Endothelial cell (in vitro differentiated cells): ENCODE measurements at regions not wholly inside any gene's neighbourhood (a gene's known extent, or its start where the extent isn't known, plus 50 kb on each side); places are given as distances from the start of the nearest gene placed in this dataset.

Experiments
- DNase-seq: peaks from one replicate; pipeline ENCODE4 v3.0.0; 2021; ENCODE audit warnings: low spot score
- H3K27ac Mint-ChIP-seq: one replicate; pipeline ENCODE4 v1.8.0; 2021; ENCODE audit warnings: mixed read lengths, inconsistent platforms; ENCODE audit not compliant: unreplicated experiment
- H3K27me3 Mint-ChIP-seq: one replicate; pipeline ENCODE4 v1.8.0; 2021; ENCODE audit warnings: mild to moderate bottlenecking, moderate library complexity, mixed read lengths, inconsistent platforms; ENCODE audit not compliant: unreplicated experiment
- H3K36me3 Mint-ChIP-seq: one replicate; pipeline ENCODE4 v1.8.0; 2021; ENCODE audit warnings: mild to moderate bottlenecking, low read depth, mixed read lengths, inconsistent platforms; ENCODE audit not compliant: unreplicated experiment
- H3K4me1 Mint-ChIP-seq: one replicate; pipeline ENCODE4 v1.8.0; 2021; ENCODE audit warnings: mild to moderate bottlenecking, mixed read lengths, inconsistent platforms; ENCODE audit not compliant: unreplicated experiment
- H3K4me3 Mint-ChIP-seq: one replicate; pipeline ENCODE4 v1.8.0; 2021; ENCODE audit warnings: mild to moderate bottlenecking, mixed read lengths, inconsistent platforms; ENCODE audit not compliant: unreplicated experiment
- H3K9me3 Mint-ChIP-seq: one replicate; pipeline ENCODE4 v1.8.0; 2021; ENCODE audit warnings: mixed read lengths, inconsistent platforms; ENCODE audit not compliant: unreplicated experiment
- TF ChIP-seq, protein P1 (sequence below): fragments of 200-600 bp; sonication (generic); IDR thresholded peaks from one replicate; pipeline ENCODE4 v1.5.0; 2021; ENCODE audit warnings: antibody characterized with exemption; ENCODE audit not compliant: unreplicated experiment

DNA sequence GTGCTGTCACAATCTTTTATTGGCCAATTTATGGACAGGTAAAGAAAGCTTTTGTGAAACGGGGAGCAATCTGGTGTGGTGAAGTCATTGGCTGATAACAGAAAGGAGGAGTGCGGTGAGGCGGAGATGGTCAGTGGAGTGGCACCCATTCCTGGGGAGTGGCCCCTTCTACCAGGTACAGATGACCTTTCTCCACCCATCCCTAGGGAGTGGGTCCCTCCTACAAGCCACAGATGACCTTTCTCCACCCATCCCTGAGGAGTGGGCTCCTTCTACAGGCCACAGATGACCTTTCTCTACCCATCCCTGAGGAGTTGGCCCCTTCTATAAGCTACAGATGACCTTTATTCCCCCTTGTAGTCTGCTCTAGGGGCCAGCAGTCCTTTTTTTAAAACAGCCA is 267.6 kb upstream of the IRX2 start:
- DNase-seq: no peak
- H3K4me3 Mint-ChIP-seq: no peak overlapping the region
- H3K4me1 Mint-ChIP-seq: no peaks in the 10 kb centered on the region
- no peaks in the 10 kb centered on the region for H3K9me3 Mint-ChIP-seq
- peaks cover 4% of the 10 kb centered on the region for H3K36me3 Mint-ChIP-seq
- H3K27ac Mint-ChIP-seq: no peak overlapping the region
- TF ChIP-seq, protein P1, sequence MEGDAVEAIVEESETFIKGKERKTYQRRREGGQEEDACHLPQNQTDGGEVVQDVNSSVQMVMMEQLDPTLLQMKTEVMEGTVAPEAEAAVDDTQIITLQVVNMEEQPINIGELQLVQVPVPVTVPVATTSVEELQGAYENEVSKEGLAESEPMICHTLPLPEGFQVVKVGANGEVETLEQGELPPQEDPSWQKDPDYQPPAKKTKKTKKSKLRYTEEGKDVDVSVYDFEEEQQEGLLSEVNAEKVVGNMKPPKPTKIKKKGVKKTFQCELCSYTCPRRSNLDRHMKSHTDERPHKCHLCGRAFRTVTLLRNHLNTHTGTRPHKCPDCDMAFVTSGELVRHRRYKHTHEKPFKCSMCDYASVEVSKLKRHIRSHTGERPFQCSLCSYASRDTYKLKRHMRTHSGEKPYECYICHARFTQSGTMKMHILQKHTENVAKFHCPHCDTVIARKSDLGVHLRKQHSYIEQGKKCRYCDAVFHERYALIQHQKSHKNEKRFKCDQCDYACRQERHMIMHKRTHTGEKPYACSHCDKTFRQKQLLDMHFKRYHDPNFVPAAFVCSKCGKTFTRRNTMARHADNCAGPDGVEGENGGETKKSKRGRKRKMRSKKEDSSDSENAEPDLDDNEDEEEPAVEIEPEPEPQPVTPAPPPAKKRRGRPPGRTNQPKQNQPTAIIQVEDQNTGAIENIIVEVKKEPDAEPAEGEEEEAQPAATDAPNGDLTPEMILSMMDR: no peak
- no peaks in the 10 kb centered on the region for H3K27me3 Mint-ChIP-seq

DNA sequence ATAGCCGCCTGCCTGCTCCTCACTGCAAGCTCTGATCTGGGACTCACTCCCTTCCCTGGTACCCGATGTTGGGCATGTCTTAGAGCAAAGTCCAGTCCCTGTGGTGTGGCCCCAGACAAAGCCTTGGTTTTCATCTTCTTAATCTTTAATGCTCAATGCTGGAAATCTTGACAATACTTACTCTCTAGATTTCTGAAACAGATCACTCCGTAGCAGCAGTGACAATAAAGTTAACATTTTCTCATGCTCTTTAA is 260.2 kb upstream of the IRX2 start:
- Mint-ChIP-seq H3K4me1 (no peaks in the 10 kb centered on the region), H3K9me3 (no peaks in the 10 kb centered on the region), H3K27ac (no peak overlapping the region), H3K27me3 (no peaks in the 10 kb centered on the region), H3K4me3 (no peak overlapping the region), H3K36me3 (no peaks in the 10 kb centered on the region)
- no peak for DNase-seq
- TF ChIP-seq, protein P1: no peak

DNA sequence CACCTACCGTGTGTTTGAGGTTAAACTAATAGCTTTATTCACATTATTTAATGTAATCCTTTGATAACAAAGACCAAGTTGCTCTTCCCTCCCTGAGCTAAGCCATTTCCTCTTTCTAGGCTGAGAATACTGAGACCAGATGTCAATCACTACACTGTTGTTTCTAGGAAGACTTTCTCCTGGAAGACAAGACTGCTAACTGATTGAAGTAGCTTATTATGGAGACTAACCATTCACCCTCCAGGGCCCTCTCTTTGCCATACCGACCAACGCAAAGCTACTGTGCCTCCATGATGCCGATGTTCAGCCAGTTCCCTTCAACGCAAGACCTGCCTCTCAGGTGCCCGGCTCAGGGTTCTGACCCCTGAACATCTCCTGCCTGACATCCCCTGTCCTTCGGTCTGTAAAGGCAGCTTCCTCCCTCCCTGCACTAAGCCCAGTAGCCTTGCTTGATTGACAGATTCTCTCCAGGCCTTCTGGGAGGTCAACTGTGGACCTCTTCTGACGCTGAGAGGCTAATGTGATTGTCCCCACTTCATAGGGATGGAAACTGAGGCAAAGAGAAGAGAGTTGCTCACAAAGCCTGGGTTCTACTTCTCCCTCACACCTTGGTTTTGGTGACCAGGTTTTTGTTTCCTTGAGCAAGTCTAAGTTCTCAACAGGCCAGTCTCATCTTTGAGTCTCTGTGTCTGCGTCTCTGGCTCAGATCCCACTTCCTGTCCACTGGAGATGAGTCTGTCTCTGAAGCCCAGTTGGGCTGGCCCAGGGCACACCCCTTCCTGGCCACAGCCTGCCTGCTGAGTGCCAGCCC is 259.7 kb upstream of the IRX2 start:
- DNase-seq: no peak

DNA sequence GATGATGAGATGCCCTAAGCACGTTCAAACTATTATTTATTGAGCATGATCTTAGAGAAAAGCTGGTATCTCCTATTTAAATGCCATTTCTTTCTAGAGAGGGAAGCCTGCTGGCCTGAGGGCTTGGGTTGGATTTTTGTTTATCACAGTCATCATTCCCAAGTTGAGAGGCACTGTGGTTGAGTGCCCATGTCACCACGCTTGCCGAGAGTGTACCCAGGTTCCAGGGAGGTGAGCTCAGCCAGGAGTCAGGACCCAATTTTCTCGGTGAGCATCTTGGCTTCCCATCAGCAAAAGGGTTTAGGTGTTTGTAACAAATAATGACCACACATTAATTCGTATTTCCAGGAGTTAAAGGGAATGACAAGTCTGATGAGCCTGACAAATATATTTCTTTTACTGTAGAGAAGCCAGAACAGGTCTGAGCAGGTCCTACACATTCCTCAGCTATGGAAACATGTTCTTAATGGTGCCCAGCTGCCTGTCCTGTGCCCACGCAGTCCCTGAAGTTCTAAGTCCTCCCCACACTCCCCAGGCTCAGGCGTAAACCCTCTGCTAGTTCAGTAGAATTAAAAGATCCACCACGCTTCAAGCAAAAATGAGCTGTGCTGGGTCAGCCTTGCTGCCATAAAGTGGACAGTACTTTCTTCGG is 258.9 kb upstream of the IRX2 start:
- no peak overlapping the region for H3K4me3 Mint-ChIP-seq
- H3K27me3 Mint-ChIP-seq: no peaks in the 10 kb centered on the region
- H3K4me1 Mint-ChIP-seq: no peaks in the 10 kb centered on the region
- no peak overlapping the region for H3K27ac Mint-ChIP-seq
- no peak for DNase-seq
- no peaks in the 10 kb centered on the region for H3K36me3 Mint-ChIP-seq
- TF ChIP-seq, protein P1: no peak
- H3K9me3 Mint-ChIP-seq: peaks cover 4% of the 10 kb centered on the region

More for the DNA sequence above, 259.7 kb upstream of the IRX2 start:
- H3K27ac Mint-ChIP-seq: no peak overlapping the region
- no peak overlapping the region for H3K4me3 Mint-ChIP-seq
- peaks cover 3% of the 10 kb centered on the region for H3K9me3 Mint-ChIP-seq
- H3K27me3 Mint-ChIP-seq: no peaks in the 10 kb centered on the region
- H3K36me3 Mint-ChIP-seq: no peaks in the 10 kb centered on the region
- TF ChIP-seq, protein P1: no peak
- no peaks in the 10 kb centered on the region for H3K4me1 Mint-ChIP-seq

DNA sequence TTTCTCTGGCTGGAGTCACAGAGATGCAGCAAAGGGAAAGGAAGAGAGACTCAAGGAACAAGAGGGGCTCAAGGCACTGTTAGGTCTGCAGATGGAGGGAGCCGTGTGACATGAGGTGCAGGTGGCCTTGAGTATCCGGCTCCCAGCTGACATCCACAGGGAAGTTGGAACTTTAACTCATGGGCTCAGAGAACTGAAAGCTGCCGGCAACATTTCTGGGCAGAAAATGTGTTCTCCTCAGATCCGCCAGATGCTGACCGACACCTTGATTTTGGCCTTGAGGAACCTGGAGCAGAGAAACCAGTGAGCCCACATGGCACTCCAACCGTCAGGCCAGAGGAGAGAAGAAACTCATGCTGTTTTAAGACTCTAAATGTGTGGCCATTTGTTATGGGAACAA is 258.1 kb upstream of the IRX2 start:
- TF ChIP-seq, protein P1: no peak
- Mint-ChIP-seq H3K36me3 (no peaks in the 10 kb centered on the region), H3K27ac (no peak overlapping the region), H3K9me3 (peaks cover 4% of the 10 kb centered on the region), H3K4me3 (no peak overlapping the region), H3K4me1 (no peaks in the 10 kb centered on the region), H3K27me3 (no peaks in the 10 kb centered on the region)
- no peak for DNase-seq
